ENCODE measurements at regions not wholly inside any gene's neighbourhood (a gene's known extent, or its start where the extent isn't known, plus 50 kb on each side); places are given as distances from the start of the nearest gene placed in this dataset.

DNA sequence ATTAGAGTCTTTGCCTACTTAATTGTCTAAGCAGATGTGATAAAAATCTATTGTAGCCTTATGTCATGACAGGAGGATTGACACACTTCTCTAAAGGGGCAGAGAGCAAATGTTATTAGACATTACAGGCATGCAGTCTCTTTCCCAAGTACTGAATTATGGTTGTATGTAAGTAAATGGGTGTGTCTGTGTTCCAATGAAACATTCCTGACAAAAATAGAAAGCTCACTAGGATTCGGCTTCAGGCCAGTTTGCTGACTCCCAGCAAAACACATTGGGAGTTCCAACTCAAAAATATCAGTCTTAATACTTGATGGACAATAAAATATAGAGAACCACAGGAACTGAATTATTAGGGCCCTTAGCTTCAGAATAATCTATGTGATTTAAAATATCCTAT, 1480.4 kb downstream of the FAM181B start (continued):
- TF ChIP-seq TFDP2 (CRISPR knock-in tag; IDR thresholded peaks at IDR 0.05) (no peak), ZBTB46 (CRISPR knock-in tag; IDR thresholded peaks at IDR 0.05; ENCODE audit: borderline replicate concordance) (no peak), FOXM1 (CRISPR knock-in tag; IDR thresholded peaks at IDR 0.05) (no peak)

DNA sequence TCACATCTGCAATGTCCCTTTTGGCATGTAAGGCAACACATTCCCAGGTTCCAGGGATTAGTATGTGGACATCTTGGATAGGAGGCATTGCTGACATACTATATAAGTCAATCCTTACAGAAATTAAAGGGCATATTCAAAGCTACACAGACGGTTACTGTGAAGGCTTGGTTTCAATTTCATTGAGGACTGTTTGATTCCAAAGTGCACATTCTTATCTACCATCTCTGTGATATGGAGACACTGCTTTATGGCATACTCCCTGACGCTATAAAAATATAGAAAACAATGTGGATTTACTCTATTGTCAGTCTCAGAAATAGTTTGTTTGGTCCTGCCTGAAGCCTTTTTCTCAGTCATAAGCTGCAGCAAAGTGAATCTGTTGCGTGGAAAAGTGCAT, 1486.7 kb downstream of the FAM181B start:
- H3K27ac ChIP-seq (ENCODE audit: extremely low read length, insufficient read depth, low read length) = no peak overlapping the region
- no peak; the same call in 2 of the 3 replicates for ATAC-seq
- 0% methylated on average over 3 of the region's 3 CpGs for WGBS (ENCODE audit: low lambda C conversion rate)
- no peak overlapping the region for H2AFZ ChIP-seq (ENCODE audit: low read length)
- H3K9ac ChIP-seq (ENCODE audit: insufficient read depth, low read depth, low read length) = no peak overlapping the region
- H4K20me1 ChIP-seq (ENCODE audit: insufficient read depth, low read length) = no peaks in the 10 kb centered on the region
- FAIRE-seq = no peak
- DNase-seq (ENCODE audit: low spot score) = peak; percentile 5
- no TSS peak for BruUV-seq (replicated peaks)
- intact Hi-C loops (cut with micrococcal nuclease; ENCODE audit: unreplicated experiment) = no loop called here
- in situ Hi-C loops (cut with HindIII; ENCODE audit: extremely low pct_ligation_motif_present, low pct_unique_long_range_greater_than_20kb) = loop anchor here (25.0 kb wide), 1 partner anchor 1535 kb away; no protein-coding TSS in a partner anchor
- 0 out of 2 replicates have a peak, but pooled peaks cover 6% of the 10 kb centered on the region for H3K4me1 ChIP-seq (ENCODE audit: insufficient read depth, low read length)
- POLR2A ChIA-PET = no interaction called here
- H3K36me3 ChIP-seq (replicated peaks in 1 of 2; ENCODE audit: control insufficient read depth in 1 of 2, insufficient read depth in 2 of 2, low read length in 2 of 2) = no peaks in the 10 kb centered on the region
- no peaks in the 10 kb centered on the region for H3K9me3 ChIP-seq (ENCODE audit: low read length)
- CTCF ChIA-PET (ENCODE audit: low intra/inter-chr PET ratio, low total read pairs) = no interaction called here
- no peak for TF ChIP-seq TCF7L2 (IDR thresholded peaks at IDR 0.05; ENCODE audit: low read depth, low read length)
- no peak for TF ChIP-seq MYPOP (CRISPR knock-in tag; IDR thresholded peaks at IDR 0.05)
- TF ChIP-seq TMF1 (CRISPR knock-in tag; IDR thresholded peaks at IDR 0.05; ENCODE audit: low read depth) = no peak
- no peak for TF ChIP-seq ZEB1 (IDR thresholded peaks at IDR 0.05; ENCODE audit: insufficient replicate concordance, low read depth)
- no peak for TF ChIP-seq CAMTA2 (CRISPR knock-in tag; IDR thresholded peaks at IDR 0.05; ENCODE audit: borderline replicate concordance)
- TF ChIP-seq PRPF4 (IDR thresholded peaks at IDR 0.05; ENCODE audit: low read depth, low read length, poor library complexity, severe bottlenecking) = no peak
- no peak for TF ChIP-seq KDM2A (CRISPR knock-in tag; IDR thresholded peaks at IDR 0.05; ENCODE audit: borderline replicate concordance, low read depth)
- TF ChIP-seq ZNF335 (CRISPR knock-in tag; IDR thresholded peaks at IDR 0.05) = no peak
- TF ChIP-seq ZNF160 (CRISPR knock-in tag; IDR thresholded peaks at IDR 0.05) = no peak
- no peak for TF ChIP-seq HOXA9 (CRISPR knock-in tag; IDR thresholded peaks at IDR 0.05; ENCODE audit: borderline replicate concordance)
- no peak for TF ChIP-seq ZNF143 (CRISPR knock-in tag; IDR thresholded peaks at IDR 0.05)
- no peak for TF ChIP-seq MTA1 (CRISPR knock-in tag; IDR thresholded peaks at IDR 0.05; ENCODE audit: borderline replicate concordance)
- no peak for TF ChIP-seq ZNF251 (CRISPR knock-in tag; IDR thresholded peaks at IDR 0.05)
- TF ChIP-seq ZNF367 (CRISPR knock-in tag; IDR thresholded peaks at IDR 0.05; ENCODE audit: borderline replicate concordance) = no peak
- no peak overlapping the region for H3K4me3 ChIP-seq (replicated peaks in 1 of 3; ENCODE audit: insufficient read depth in 1 of 3, low read depth in 2 of 3, low read length in 3 of 3)
- no peaks in the 10 kb centered on the region for H3K79me2 ChIP-seq (ENCODE audit: insufficient read depth, low read length)
- no peaks in the 10 kb centered on the region for H3K27me3 ChIP-seq (ENCODE audit: control insufficient read depth in 1 of 2, insufficient read depth in 2 of 2, low read length in 2 of 2)
- H3K4me2 ChIP-seq (ENCODE audit: low read depth, low read length) = no peak overlapping the region
